KMS-11 (cell line): ENCODE measurements at regions not wholly inside any gene's neighbourhood (a gene's known extent, or its start where the extent isn't known, plus 50 kb on each side); places are given as distances from the start of the nearest gene placed in this dataset.

Source experiments
- H2AFZ ChIP-seq: fragments of 200-600 bp; sonication (generic); 2 replicates; pipeline ENCODE4 v1.6.1; 2016; ENCODE audit warnings: antibody characterized with exemption, mixed run types, low read depth
- H3K27ac ChIP-seq: fragments of 200-600 bp; sonication (generic); 2 replicates; pipeline ENCODE4 v1.6.1; 2016; ENCODE audit warnings: mild to moderate bottlenecking, mixed run types
- H3K27me3 ChIP-seq: fragments of 200-600 bp; sonication (generic); 2 replicates; pipeline ENCODE4 v1.6.1; 2017; ENCODE audit warnings: mild to moderate bottlenecking, low read depth, mixed run types, moderate library complexity; ENCODE audit not compliant: insufficient read depth
- H3K36me3 ChIP-seq: fragments of 200-600 bp; sonication (generic); 2 replicates; pipeline ENCODE4 v1.6.1; 2017; ENCODE audit warnings: mild to moderate bottlenecking, mixed run types; ENCODE audit not compliant: insufficient read depth
- H3K4me1 ChIP-seq: fragments of 200-600 bp; sonication (generic); 2 replicates; pipeline ENCODE4 v1.6.1; 2016; ENCODE audit warnings: mild to moderate bottlenecking, low read depth, mixed run types; ENCODE audit not compliant: poor library complexity, severe bottlenecking
- H3K4me2 ChIP-seq: fragments of 200-600 bp; sonication (generic); 2 replicates; pipeline ENCODE4 v1.7.0; 2016; ENCODE audit warnings: mild to moderate bottlenecking, mixed run types
- H3K4me3 ChIP-seq: fragments of 200-600 bp; sonication (generic); IDR thresholded peaks from 2 replicates; pipeline ENCODE4 v1.6.1; 2017; ENCODE audit warnings: low read depth, low read length, mixed read lengths; ENCODE audit not compliant: insufficient read depth
- H3K79me2 ChIP-seq: fragments of 200-600 bp; sonication (generic); 2 replicates; pipeline ENCODE4 v1.6.1; 2016; ENCODE audit warnings: low read depth, mixed run types; ENCODE audit not compliant: insufficient read depth
- H3K9ac ChIP-seq: fragments of 200-600 bp; sonication (generic); 2 replicates; pipeline ENCODE4 v1.6.1; 2016; ENCODE audit warnings: mild to moderate bottlenecking, mixed run types
- H4K20me1 ChIP-seq: fragments of 200-600 bp; sonication (generic); 2 replicates; pipeline ENCODE4 v1.6.1; 2016; ENCODE audit warnings: mild to moderate bottlenecking, mixed run types; ENCODE audit not compliant: insufficient read depth
- TF ChIP-seq, protein P1 (sequence below): fragments of 200-600 bp; sonication (generic); conservative IDR thresholded peaks from 2 replicates; pipeline ENCODE4 v1.6.1; 2017; ENCODE audit warnings: low read depth, mild to moderate bottlenecking, antibody characterized with exemption, low read length, moderate library complexity, mixed read lengths

- Histone ChIP-seq H2AFZ (no peak overlapping the region), H3K9ac (no peak overlapping the region), H4K20me1 (no peaks in the 10 kb centered on the region), H3K4me1 (no peaks in the 10 kb centered on the region), H3K27ac (no peak overlapping the region), H3K4me3 (no peak overlapping the region), H3K4me2 (no peak overlapping the region), H3K27me3 (no peaks in the 10 kb centered on the region), H3K79me2 (no peaks in the 10 kb centered on the region), H3K36me3 (no peaks in the 10 kb centered on the region)
- TF ChIP-seq, protein P1, sequence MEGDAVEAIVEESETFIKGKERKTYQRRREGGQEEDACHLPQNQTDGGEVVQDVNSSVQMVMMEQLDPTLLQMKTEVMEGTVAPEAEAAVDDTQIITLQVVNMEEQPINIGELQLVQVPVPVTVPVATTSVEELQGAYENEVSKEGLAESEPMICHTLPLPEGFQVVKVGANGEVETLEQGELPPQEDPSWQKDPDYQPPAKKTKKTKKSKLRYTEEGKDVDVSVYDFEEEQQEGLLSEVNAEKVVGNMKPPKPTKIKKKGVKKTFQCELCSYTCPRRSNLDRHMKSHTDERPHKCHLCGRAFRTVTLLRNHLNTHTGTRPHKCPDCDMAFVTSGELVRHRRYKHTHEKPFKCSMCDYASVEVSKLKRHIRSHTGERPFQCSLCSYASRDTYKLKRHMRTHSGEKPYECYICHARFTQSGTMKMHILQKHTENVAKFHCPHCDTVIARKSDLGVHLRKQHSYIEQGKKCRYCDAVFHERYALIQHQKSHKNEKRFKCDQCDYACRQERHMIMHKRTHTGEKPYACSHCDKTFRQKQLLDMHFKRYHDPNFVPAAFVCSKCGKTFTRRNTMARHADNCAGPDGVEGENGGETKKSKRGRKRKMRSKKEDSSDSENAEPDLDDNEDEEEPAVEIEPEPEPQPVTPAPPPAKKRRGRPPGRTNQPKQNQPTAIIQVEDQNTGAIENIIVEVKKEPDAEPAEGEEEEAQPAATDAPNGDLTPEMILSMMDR: no peak
Measured at GRCh38 chr12:42953021-42953420, 363.5 kb upstream of the PRICKLE1 start.

DNA sequence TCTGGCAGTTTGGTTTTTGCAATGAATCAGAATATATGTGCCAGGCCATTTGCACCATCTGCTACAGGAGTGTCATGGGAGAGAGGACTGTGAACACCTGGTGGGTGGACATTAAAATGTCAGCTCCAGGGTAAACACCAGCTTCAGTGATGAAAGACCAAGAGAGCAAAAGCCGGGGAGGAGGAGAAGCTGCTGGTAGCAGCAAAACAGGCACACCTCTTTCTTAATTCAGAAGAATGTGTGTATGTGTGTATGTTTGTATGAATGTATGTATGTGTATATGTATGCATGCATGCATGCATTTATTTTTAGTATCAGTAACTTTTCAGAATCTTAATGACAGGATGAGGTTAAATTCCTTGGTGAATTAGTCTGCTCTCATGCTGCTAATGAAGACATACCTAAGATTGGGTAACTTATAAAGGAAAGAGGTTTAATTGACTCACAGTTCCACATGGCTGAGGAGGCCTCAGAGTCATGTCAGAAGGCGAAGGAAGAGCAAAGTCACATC, 357.4 kb upstream of the PRICKLE1 start:
- Histone ChIP-seq H3K36me3 (no peaks in the 10 kb centered on the region), H4K20me1 (no peaks in the 10 kb centered on the region), H3K4me3 (no peak overlapping the region), H3K4me1 (no peaks in the 10 kb centered on the region), H2AFZ (no peak overlapping the region), H3K4me2 (no peak overlapping the region), H3K27me3 (no peaks in the 10 kb centered on the region), H3K9ac (no peak overlapping the region), H3K27ac (no peak overlapping the region), H3K79me2 (no peaks in the 10 kb centered on the region)
- TF ChIP-seq, protein P1: no peak

- no peaks in the 10 kb centered on the region for H3K4me1 ChIP-seq
- no peak overlapping the region for H3K9ac ChIP-seq
- no peaks in the 10 kb centered on the region for H3K36me3 ChIP-seq
- no peaks in the 10 kb centered on the region for H3K79me2 ChIP-seq
- H3K27me3 ChIP-seq: no peaks in the 10 kb centered on the region
- no peaks in the 10 kb centered on the region for H4K20me1 ChIP-seq
- TF ChIP-seq, protein P1: no peak
- H3K4me3 ChIP-seq: no peak overlapping the region
- H3K27ac ChIP-seq: no peak overlapping the region
- no peak overlapping the region for H2AFZ ChIP-seq
- no peak overlapping the region for H3K4me2 ChIP-seq
Measured at GRCh38 chr12:42945927-42946326, 356.4 kb upstream of the PRICKLE1 start.

GRCh38 chr12:42944516-42944915, 355.0 kb upstream of the PRICKLE1 start:
- H3K79me2 ChIP-seq: no peaks in the 10 kb centered on the region
- H3K4me1 ChIP-seq: no peaks in the 10 kb centered on the region
- no peaks in the 10 kb centered on the region for H4K20me1 ChIP-seq
- no peak overlapping the region for H3K27ac ChIP-seq
- no peak overlapping the region for H3K4me3 ChIP-seq
- no peak overlapping the region for H3K4me2 ChIP-seq
- TF ChIP-seq, protein P1: no peak
- H3K27me3 ChIP-seq: no peaks in the 10 kb centered on the region
- no peak overlapping the region for H2AFZ ChIP-seq
- H3K9ac ChIP-seq: no peak overlapping the region
- no peaks in the 10 kb centered on the region for H3K36me3 ChIP-seq
